Natural killer cell (primary cell): ENCODE measurements at regions not wholly inside any gene's neighbourhood (a gene's known extent, or its start where the extent isn't known, plus 50 kb on each side); places are given as distances from the start of the nearest gene placed in this dataset.
"Not testable (repeated sequence)": the region's sequence is repeated elsewhere in the genome, so short reads cannot be mapped to it uniquely, and the experiment has no call there.

Source experiments
- ATAC-seq, 3 donors: fragments of 150-1000 bp in 2 of 3; fragments of 200-7000 bp in 1 of 3; cut with Tn5 transposase; 1 replicate in 1 of 3; 2 replicates in 2 of 3; pipeline ENCODE4 v1.10.0; 2021; ENCODE audit warnings: mild to moderate bottlenecking in 2 of 3, moderate library complexity in 2 of 3
- DNase-seq, 2 donors: peaks; one replicate each; pipeline versions ENCODE4 v3.0.0 to v3.0.0-alpha.2; 2013 to 2021; ENCODE audit warnings: mixed read lengths in 1 of 2
- H3K27ac ChIP-seq: one replicate; pipeline ENCODE4 v1.5.1; 2013; ENCODE audit warnings: mild to moderate bottlenecking, low read length
- H3K27me3 ChIP-seq: one replicate; pipeline ENCODE4 v1.6.1; 2013; ENCODE audit warnings: low read length; ENCODE audit not compliant: control insufficient read depth, insufficient read depth
- H3K36me3 ChIP-seq: one replicate; pipeline ENCODE4 v1.6.1; 2013; ENCODE audit warnings: low read length; ENCODE audit not compliant: control insufficient read depth, insufficient read depth
- H3K4me1 ChIP-seq: one replicate; pipeline ENCODE4 v1.6.1; 2013; ENCODE audit warnings: low read length; ENCODE audit not compliant: control insufficient read depth, insufficient read depth
- H3K4me3 ChIP-seq: one replicate; pipeline ENCODE4 v1.5.1; 2013; ENCODE audit warnings: low read length
- H3K9me3 ChIP-seq: one replicate; pipeline ENCODE4 v1.6.1; 2013; ENCODE audit warnings: low read length; ENCODE audit not compliant: control insufficient read depth, insufficient read depth
- H3K27ac Mint-ChIP-seq, 2 donors: one replicate each; pipeline ENCODE4 v1.8.0; 2022; ENCODE audit warnings: mild to moderate bottlenecking in 2 of 2, mixed read lengths in 2 of 2, moderate library complexity in 1 of 2
- H3K27me3 Mint-ChIP-seq, 2 donors: one replicate each; pipeline ENCODE4 v1.8.0; 2022; ENCODE audit warnings: low read depth in 2 of 2, mixed read lengths in 2 of 2
- H3K36me3 Mint-ChIP-seq: one replicate; pipeline ENCODE4 v1.8.0; 2022; ENCODE audit warnings: mixed read lengths
- H3K4me1 Mint-ChIP-seq, 2 donors: one replicate each; pipeline ENCODE4 v1.8.0; 2022; ENCODE audit warnings: mixed read lengths in 2 of 2
- H3K4me3 Mint-ChIP-seq: one replicate; pipeline ENCODE4 v1.8.0; 2022; ENCODE audit warnings: mild to moderate bottlenecking, moderate library complexity, mixed read lengths
- H3K9me3 Mint-ChIP-seq, 2 donors: one replicate each; pipeline ENCODE4 v1.8.0; 2022; ENCODE audit warnings: mixed read lengths in 2 of 2
- WGBS: methylation state at CpG from one replicate; pipeline ENCODE4 v1.1.7; 2013; ENCODE audit warnings: missing lambda C conversion rate; ENCODE audit not compliant: insufficient coverage; 5-methylcytosine and 5-hydroxymethylcytosine counted together
- intact Hi-C: fragments of 100-400 bp; cut with micrococcal nuclease; formaldehyde crosslinking; loops from one replicate; pipeline ENCODE4 v1.14.2; 2022
- TF ChIP-seq, protein P1 (sequence below): fragments of 200-600 bp; IDR thresholded peaks from one replicate; pipeline ENCODE4 v1.8.0; 2022; ENCODE audit warnings: antibody characterized with exemption

DNA sequence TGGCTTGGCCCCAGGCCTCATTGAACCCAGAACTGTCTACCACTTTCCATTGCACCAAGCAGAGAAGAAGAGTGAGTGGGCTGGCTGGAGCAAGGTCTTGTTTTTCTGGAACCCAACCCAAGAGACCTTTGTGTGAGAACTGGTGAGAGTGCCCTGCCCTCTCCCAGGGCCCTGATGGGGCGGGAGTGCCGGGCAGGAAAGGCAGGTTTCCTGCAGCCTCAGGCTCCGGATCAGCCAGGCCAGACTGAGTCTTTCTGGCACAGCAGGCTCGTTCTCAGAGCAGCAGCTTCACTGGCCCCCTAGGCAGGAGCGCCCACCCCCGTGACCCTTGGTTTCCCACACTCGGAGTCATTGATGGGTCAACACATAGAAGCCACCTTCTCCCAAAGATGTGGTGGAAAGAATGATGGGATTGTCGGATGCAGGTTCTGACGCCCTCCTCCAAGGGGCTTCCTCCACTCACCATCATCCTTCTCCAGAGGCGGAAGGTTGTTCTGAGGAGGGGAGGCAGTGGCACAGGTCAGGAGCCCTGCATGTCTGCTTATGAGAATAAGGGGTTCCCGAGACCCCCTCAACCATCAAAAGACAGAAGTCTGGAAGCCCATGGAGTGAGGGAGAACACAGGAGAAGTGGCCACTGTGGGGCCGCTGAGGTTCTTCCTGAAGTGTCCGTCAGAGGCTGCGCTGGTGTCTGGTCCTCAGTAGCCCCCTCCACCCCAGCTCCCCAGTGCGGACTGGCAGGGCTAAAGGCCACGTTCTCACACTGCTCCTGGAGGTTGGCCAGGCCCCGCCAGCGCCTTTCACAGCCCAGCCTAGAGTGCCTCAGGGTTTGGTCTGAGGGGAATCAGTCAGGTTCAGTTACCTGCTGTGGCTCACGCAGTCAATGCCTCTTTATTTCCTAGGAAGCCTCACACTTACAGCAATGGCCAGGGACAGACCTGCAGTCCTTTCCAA, 62.8 kb upstream of the LAPTM4A start:
- intact Hi-C loops, result no loop called here
- 69% methylated on average over 16 of the region's 19 CpGs for WGBS
- H3K27ac ChIP-seq, result no peak overlapping the region

DNA sequence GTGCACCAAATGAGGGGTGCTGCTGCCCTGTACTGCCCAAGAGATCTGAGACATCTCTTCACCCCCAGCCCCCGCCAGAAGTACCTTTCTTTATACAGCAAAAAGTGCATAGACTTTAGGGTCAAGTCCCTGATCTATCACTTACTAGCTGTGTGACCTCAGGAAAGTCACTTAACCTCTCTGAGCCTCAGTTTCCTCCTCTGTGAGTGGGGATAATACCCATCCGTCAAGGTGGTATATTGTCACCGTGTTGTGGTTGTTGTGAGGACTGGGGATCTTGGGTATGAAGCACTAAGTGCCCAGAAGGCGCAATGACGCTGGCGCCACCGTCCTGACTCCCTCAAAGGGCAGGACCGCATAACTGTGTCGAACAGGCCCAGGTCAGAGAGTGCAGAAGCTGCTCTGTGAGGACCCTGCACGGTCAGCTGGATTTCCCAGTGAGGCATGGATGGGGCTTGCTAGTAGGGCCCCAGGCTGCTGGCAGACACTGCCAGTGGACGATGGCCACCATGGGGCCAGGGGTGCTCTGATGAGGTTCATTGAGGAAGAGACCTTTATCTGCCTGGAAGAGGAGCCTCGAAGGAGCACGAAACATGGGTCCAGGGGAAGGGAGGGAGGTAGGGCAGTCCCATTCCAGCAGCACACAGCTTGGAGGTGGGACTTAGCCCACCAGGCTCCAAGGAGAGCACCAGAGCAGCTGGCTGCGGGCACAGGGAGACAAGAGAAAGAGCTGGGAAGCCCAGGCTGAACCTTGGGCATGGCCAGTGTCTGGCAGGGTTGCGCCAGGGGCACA, 61.8 kb upstream of the LAPTM4A start:
- H3K4me1 ChIP-seq, result no peaks in the 10 kb centered on the region
- WGBS, result 87% methylated on average over 15 of the region's 15 CpGs
- H3K9me3 ChIP-seq, result no peaks in the 10 kb centered on the region
- Mint-ChIP-seq H3K36me3 (no peaks in the 10 kb centered on the region), H3K4me3 (no peak overlapping the region), H3K4me1 (no peaks in the 10 kb centered on the region), H3K27ac (no peak overlapping the region), H3K9me3 (no peaks in the 10 kb centered on the region), H3K27me3 (peaks cover 0 to 18% of the 10 kb centered on the region in 2 donors)
- ATAC-seq (no peak), DNase-seq (no peak)
- H3K36me3 ChIP-seq, result no peaks in the 10 kb centered on the region
- intact Hi-C loops, result no loop called here
- H3K27ac ChIP-seq, result no peak overlapping the region
- no peak overlapping the region for H3K4me3 ChIP-seq
- H3K27me3 ChIP-seq, result no peaks in the 10 kb centered on the region
- TF ChIP-seq, protein P1, sequence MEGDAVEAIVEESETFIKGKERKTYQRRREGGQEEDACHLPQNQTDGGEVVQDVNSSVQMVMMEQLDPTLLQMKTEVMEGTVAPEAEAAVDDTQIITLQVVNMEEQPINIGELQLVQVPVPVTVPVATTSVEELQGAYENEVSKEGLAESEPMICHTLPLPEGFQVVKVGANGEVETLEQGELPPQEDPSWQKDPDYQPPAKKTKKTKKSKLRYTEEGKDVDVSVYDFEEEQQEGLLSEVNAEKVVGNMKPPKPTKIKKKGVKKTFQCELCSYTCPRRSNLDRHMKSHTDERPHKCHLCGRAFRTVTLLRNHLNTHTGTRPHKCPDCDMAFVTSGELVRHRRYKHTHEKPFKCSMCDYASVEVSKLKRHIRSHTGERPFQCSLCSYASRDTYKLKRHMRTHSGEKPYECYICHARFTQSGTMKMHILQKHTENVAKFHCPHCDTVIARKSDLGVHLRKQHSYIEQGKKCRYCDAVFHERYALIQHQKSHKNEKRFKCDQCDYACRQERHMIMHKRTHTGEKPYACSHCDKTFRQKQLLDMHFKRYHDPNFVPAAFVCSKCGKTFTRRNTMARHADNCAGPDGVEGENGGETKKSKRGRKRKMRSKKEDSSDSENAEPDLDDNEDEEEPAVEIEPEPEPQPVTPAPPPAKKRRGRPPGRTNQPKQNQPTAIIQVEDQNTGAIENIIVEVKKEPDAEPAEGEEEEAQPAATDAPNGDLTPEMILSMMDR, result no peak

More for the DNA sequence above, 62.8 kb upstream of the LAPTM4A start:
- H3K4me3 ChIP-seq, result no peak overlapping the region
- H3K27me3 Mint-ChIP-seq, result peaks cover 3 to 12% of the 10 kb centered on the region in 2 donors
- no peaks in the 10 kb centered on the region for H3K27me3 ChIP-seq
- ATAC-seq (no peak), DNase-seq (no peak)
- H3K4me3 Mint-ChIP-seq, result no peak overlapping the region
- H3K9me3 ChIP-seq, result no peaks in the 10 kb centered on the region
- no peaks in the 10 kb centered on the region for H3K4me1 ChIP-seq
- H3K4me1 Mint-ChIP-seq, result no peaks in the 10 kb centered on the region
- no peaks in the 10 kb centered on the region for H3K36me3 ChIP-seq
- H3K27ac Mint-ChIP-seq, result no peak overlapping the region
- no peaks in the 10 kb centered on the region for H3K9me3 Mint-ChIP-seq
- TF ChIP-seq, protein P1, result no peak
- no peaks in the 10 kb centered on the region for H3K36me3 Mint-ChIP-seq

DNA sequence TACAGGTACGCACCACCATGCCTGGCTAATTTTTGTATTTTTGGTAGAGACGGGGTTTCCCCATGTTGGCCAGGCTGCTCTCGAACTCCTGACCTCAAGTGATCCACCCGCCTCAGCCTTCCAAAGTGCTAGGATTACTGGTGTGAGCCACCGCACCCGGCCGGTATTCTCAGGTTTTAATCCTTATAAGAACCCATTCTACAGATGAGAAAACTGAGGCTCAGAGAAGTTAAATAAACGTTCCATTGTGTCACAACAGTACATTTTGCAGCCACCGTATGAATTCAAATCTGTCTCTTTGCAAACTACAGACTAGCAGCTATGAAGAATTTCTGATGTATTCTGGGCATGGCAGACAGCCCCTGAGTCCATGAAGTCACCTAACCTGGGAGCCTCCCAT, 60.9 kb upstream of the LAPTM4A start:
- ATAC-seq, H3K4me3 Mint-ChIP-seq, intact Hi-C loops, H3K27ac ChIP-seq, H3K4me1 ChIP-seq, H3K36me3 Mint-ChIP-seq, H3K9me3 Mint-ChIP-seq, H3K36me3 ChIP-seq, H3K4me3 ChIP-seq, H3K9me3 ChIP-seq, H3K27ac Mint-ChIP-seq, H3K4me1 Mint-ChIP-seq, DNase-seq, H3K27me3 ChIP-seq: not testable (repeated sequence)
- WGBS, result 92% methylated on average over 9 of the region's 9 CpGs
- H3K27me3 Mint-ChIP-seq, result peaks cover 3 to 26% of the 10 kb centered on the region in 2 donors
